IgD-negative memory B cell (primary cell): ENCODE measurements at regions not wholly inside any gene's neighbourhood (a gene's known extent, or its start where the extent isn't known, plus 50 kb on each side); places are given as distances from the start of the nearest gene placed in this dataset.

Experiments used
- H3K27ac Mint-ChIP-seq, 3 donors: one replicate each; pipeline ENCODE4 v1.8.0; 2020 to 2022; ENCODE audit warnings: mild to moderate bottlenecking in 3 of 3, mixed read lengths in 3 of 3, moderate library complexity in 1 of 3
- H3K27me3 Mint-ChIP-seq: one replicate; pipeline ENCODE4 v1.8.0; 2021; ENCODE audit warnings: mixed read lengths
- H3K36me3 Mint-ChIP-seq: one replicate; pipeline ENCODE4 v1.8.0; 2020; ENCODE audit warnings: mild to moderate bottlenecking, mixed read lengths
- H3K4me1 Mint-ChIP-seq, 3 donors: one replicate each; pipeline ENCODE4 v1.8.0; 2020 to 2022; ENCODE audit warnings: mixed read lengths in 3 of 3, mild to moderate bottlenecking in 1 of 3
- H3K4me3 Mint-ChIP-seq, 4 donors: one replicate each; pipeline ENCODE4 v1.8.0; 2020 to 2022; ENCODE audit warnings: mild to moderate bottlenecking in 4 of 4, mixed read lengths in 4 of 4, moderate library complexity in 3 of 4
- H3K9me3 Mint-ChIP-seq, 3 donors: one replicate each; pipeline ENCODE4 v1.8.0; 2020 to 2021; ENCODE audit warnings: mixed read lengths in 3 of 3, mild to moderate bottlenecking in 1 of 3

GRCh38 chr5:68641211-68641610, 425.7 kb downstream of the PIK3R1 start:
- Mint-ChIP-seq H3K36me3 (peaks cover 4% of the 10 kb centered on the region), H3K27ac (peak overlapping the region in 1 of 3 donors; percentile 2), H3K27me3 (peaks cover 2% of the 10 kb centered on the region), H3K4me3 (no peak overlapping the region), H3K9me3 (no peaks in the 10 kb centered on the region), H3K4me1 (peaks cover 7 to 18% (median 13%) of the 10 kb centered on the region in 3 donors)

GRCh38 chr5:68643064-68643463, 427.5 kb downstream of the PIK3R1 start:
- H3K36me3 Mint-ChIP-seq: peaks cover 4% of the 10 kb centered on the region
- H3K4me3 Mint-ChIP-seq: no peak overlapping the region
- no peak overlapping the region for H3K27ac Mint-ChIP-seq
- H3K4me1 Mint-ChIP-seq: peaks cover 8 to 18% (median 13%) of the 10 kb centered on the region in 3 donors
- peaks cover 2% of the 10 kb centered on the region for H3K27me3 Mint-ChIP-seq
- no peaks in the 10 kb centered on the region for H3K9me3 Mint-ChIP-seq

GRCh38 chr5:68644971-68645370, 429.4 kb downstream of the PIK3R1 start:
- Mint-ChIP-seq H3K9me3 (no peaks in the 10 kb centered on the region), H3K27ac (no peak overlapping the region), H3K27me3 (no peaks in the 10 kb centered on the region), H3K36me3 (peaks cover 4% of the 10 kb centered on the region), H3K4me1 (peaks cover 8 to 18% (median 13%) of the 10 kb centered on the region in 3 donors), H3K4me3 (peak overlapping the region in 1 of 4 donors; percentile 63)

- Mint-ChIP-seq H3K4me1 (peaks cover 7 to 17% (median 12%) of the 10 kb centered on the region in 3 donors), H3K27me3 (no peaks in the 10 kb centered on the region), H3K27ac (no peak overlapping the region), H3K36me3 (peaks cover 4% of the 10 kb centered on the region), H3K4me3 (no peak overlapping the region), H3K9me3 (no peaks in the 10 kb centered on the region)
Observed at GRCh38 chr5:68646144-68646543, 430.6 kb downstream of the PIK3R1 start.

GRCh38 chr5:68647743-68648142, 432.2 kb downstream of the PIK3R1 start:
- no peak overlapping the region for H3K4me3 Mint-ChIP-seq
- H3K4me1 Mint-ChIP-seq: peaks cover 6 to 10% (median 8%) of the 10 kb centered on the region in 3 donors
- H3K27ac Mint-ChIP-seq: no peak overlapping the region
- H3K27me3 Mint-ChIP-seq: no peaks in the 10 kb centered on the region
- H3K9me3 Mint-ChIP-seq: no peaks in the 10 kb centered on the region
- no peaks in the 10 kb centered on the region for H3K36me3 Mint-ChIP-seq

- H3K36me3 Mint-ChIP-seq: no peaks in the 10 kb centered on the region
- no peaks in the 10 kb centered on the region for H3K9me3 Mint-ChIP-seq
- no peaks in the 10 kb centered on the region for H3K27me3 Mint-ChIP-seq
- H3K4me3 Mint-ChIP-seq: no peak overlapping the region
- no peak overlapping the region for H3K27ac Mint-ChIP-seq
- H3K4me1 Mint-ChIP-seq: peaks cover 6 to 10% (median 8%) of the 10 kb centered on the region in 3 donors
Observed at GRCh38 chr5:68648944-68649857, 433.6 kb downstream of the PIK3R1 start.

GRCh38 chr5:68652534-68652965, 437.0 kb downstream of the PIK3R1 start:
- Mint-ChIP-seq H3K4me3 (no peak overlapping the region), H3K9me3 (no peaks in the 10 kb centered on the region)

GRCh38 chr5:68653471-68653870, 437.9 kb downstream of the PIK3R1 start:
- Mint-ChIP-seq H3K4me1 (no peaks in the 10 kb centered on the region), H3K36me3 (no peaks in the 10 kb centered on the region), H3K27me3 (no peaks in the 10 kb centered on the region), H3K9me3 (no peaks in the 10 kb centered on the region), H3K27ac (no peak overlapping the region), H3K4me3 (no peak overlapping the region)

More at GRCh38 chr5:68652534-68652965, 437.0 kb downstream of the PIK3R1 start:
- Mint-ChIP-seq H3K27ac (no peak overlapping the region), H3K27me3 (no peaks in the 10 kb centered on the region), H3K36me3 (no peaks in the 10 kb centered on the region), H3K4me1 (no peaks in the 10 kb centered on the region)

- Mint-ChIP-seq H3K27ac (no peak overlapping the region), H3K9me3 (no peaks in the 10 kb centered on the region), H3K36me3 (no peaks in the 10 kb centered on the region), H3K27me3 (peaks cover 4% of the 10 kb centered on the region), H3K4me1 (no peaks in the 10 kb centered on the region), H3K4me3 (peak overlapping the region in 1 of 4 donors; percentile 30)
Observed at GRCh38 chr5:68657055-68657961, 436.5 kb upstream of the SLC30A5 start.

- H3K9me3 Mint-ChIP-seq: no peaks in the 10 kb centered on the region
- peaks cover 4% of the 10 kb centered on the region for H3K27me3 Mint-ChIP-seq
- H3K27ac Mint-ChIP-seq: no peak overlapping the region
- no peak overlapping the region for H3K4me3 Mint-ChIP-seq
- H3K4me1 Mint-ChIP-seq: no peaks in the 10 kb centered on the region
- no peaks in the 10 kb centered on the region for H3K36me3 Mint-ChIP-seq
Observed at GRCh38 chr5:68658810-68659372, 434.9 kb upstream of the SLC30A5 start.

GRCh38 chr5:68659881-68660280, 433.9 kb upstream of the SLC30A5 start:
- H3K9me3 Mint-ChIP-seq: no peaks in the 10 kb centered on the region
- H3K27me3 Mint-ChIP-seq: peaks cover 4% of the 10 kb centered on the region
- H3K27ac Mint-ChIP-seq: no peak overlapping the region
- no peak overlapping the region for H3K4me3 Mint-ChIP-seq
- no peaks in the 10 kb centered on the region for H3K36me3 Mint-ChIP-seq
- no peaks in the 10 kb centered on the region for H3K4me1 Mint-ChIP-seq

GRCh38 chr5:68661237-68661636, 432.6 kb upstream of the SLC30A5 start:
- H3K27me3 Mint-ChIP-seq: peaks cover 5% of the 10 kb centered on the region
- H3K4me1 Mint-ChIP-seq: no peaks in the 10 kb centered on the region
- H3K27ac Mint-ChIP-seq: no peak overlapping the region
- H3K4me3 Mint-ChIP-seq: no peak overlapping the region
- no peaks in the 10 kb centered on the region for H3K36me3 Mint-ChIP-seq
- H3K9me3 Mint-ChIP-seq: no peaks in the 10 kb centered on the region

GRCh38 chr5:68662804-68663307, 431.0 kb upstream of the SLC30A5 start:
- no peak overlapping the region for H3K27ac Mint-ChIP-seq
- H3K36me3 Mint-ChIP-seq: no peaks in the 10 kb centered on the region
- no peaks in the 10 kb centered on the region for H3K4me1 Mint-ChIP-seq
- no peaks in the 10 kb centered on the region for H3K9me3 Mint-ChIP-seq
- no peak overlapping the region for H3K4me3 Mint-ChIP-seq
- peaks cover 5% of the 10 kb centered on the region for H3K27me3 Mint-ChIP-seq

- Mint-ChIP-seq H3K36me3 (no peaks in the 10 kb centered on the region), H3K27ac (no peak overlapping the region), H3K27me3 (peaks cover 8% of the 10 kb centered on the region), H3K4me3 (no peak overlapping the region), H3K4me1 (peaks cover 0 to 4% (median 3%) of the 10 kb centered on the region in 3 donors), H3K9me3 (no peaks in the 10 kb centered on the region)
Observed at GRCh38 chr5:68669864-68670575, 423.8 kb upstream of the SLC30A5 start.
